ENCODE measurements at regions not wholly inside any gene's neighbourhood (a gene's known extent, or its start where the extent isn't known, plus 50 kb on each side); places are given as distances from the start of the nearest gene placed in this dataset.

DNA sequence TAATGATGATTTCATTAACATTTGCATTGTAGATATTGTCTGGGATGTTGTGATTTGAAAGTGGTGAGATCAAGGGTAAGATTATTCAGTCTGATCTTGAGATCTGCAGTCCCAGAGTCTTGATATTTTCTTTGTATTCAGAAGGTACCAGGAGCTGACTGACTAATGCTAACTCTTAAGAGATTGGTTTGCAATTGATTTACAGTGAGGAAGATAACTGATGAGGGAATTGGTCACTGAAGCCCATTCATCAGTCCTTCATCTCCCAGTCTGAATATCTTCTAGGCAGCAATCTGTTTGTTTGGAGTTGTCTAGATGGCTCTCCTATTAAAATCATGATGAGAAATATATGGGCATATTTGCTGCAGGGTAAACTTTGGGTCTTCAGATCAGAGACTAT is 473.7 kb downstream of the ARL4A start:
- POLR2A ChIA-PET, result no interaction called here
- DNase-seq (ENCODE audit: low read depth, low spot score) (no peak), FAIRE-seq (no peak)
- BruUV-seq (replicated peaks), result no TSS peak
- Histone ChIP-seq H3K4me2 (ENCODE audit: insufficient read depth, low read length) (no peak overlapping the region), H2AFZ (ENCODE audit: low read depth, low read length) (no peak overlapping the region), H4K20me1 (replicated peaks; ENCODE audit: control insufficient read depth, extremely low read depth, insufficient read depth, low read length) (no peaks in the 10 kb centered on the region), H3K79me2 (ENCODE audit: control insufficient read depth, insufficient read depth, low read length) (no peaks in the 10 kb centered on the region), H3K27ac (ENCODE audit: insufficient read depth, low read depth, low read length) (no peak overlapping the region), H3K9me1 (replicated peaks; ENCODE audit: control insufficient read depth, extremely low read depth, insufficient read depth, low read length) (no peaks in the 10 kb centered on the region), H3K36me3 (ENCODE audit: control insufficient read depth in 2 of 2, extremely low read depth in 1 of 2, insufficient read depth in 2 of 2, low read length in 2 of 2) (no peaks in the 10 kb centered on the region), H3K9ac (replicated peaks; ENCODE audit: extremely low read depth, insufficient read depth, low read length) (no peak overlapping the region), H3K4me1 (ENCODE audit: control insufficient read depth, extremely low read depth, insufficient read depth, low read length) (peaks cover 3% of the 10 kb centered on the region), H3K9me3 (replicated peaks; ENCODE audit: control insufficient read depth, insufficient read depth, low read length) (no peaks in the 10 kb centered on the region), H3K4me3 (replicated peaks in 1 of 3; ENCODE audit: insufficient read depth in 1 of 3, low read depth in 1 of 3, low read length in 3 of 3) (no peak overlapping the region), H3K27me3 (ENCODE audit: control insufficient read depth in 2 of 2, insufficient read depth in 2 of 2, low read length in 2 of 2) (no peaks in the 10 kb centered on the region)
- CTCF ChIA-PET, result interaction anchor here (1.5 kb wide), 1 partner anchor 13 kb away, joined by 6 read pairs; no protein-coding TSS in a partner anchor
- dilution Hi-C loops (cut with MboI; ENCODE audit: extremely low pct_ligation_motif_present, low sequenced_read_pairs), result no loop called here
- TF ChIP-seq MYC (IDR thresholded peaks at IDR 0.05; ENCODE audit: low read depth, low read length), result no peak
- TF ChIP-seq EZH2 (IDR thresholded peaks at IDR 0.05; ENCODE audit: borderline replicate concordance, low read depth, low read length, severe bottlenecking), result no peak
- no peak for TF ChIP-seq GATA2 (IDR thresholded peaks at IDR 0.05; ENCODE audit: insufficient read depth, insufficient read length, low read depth, low read length)
- no peak for TF ChIP-seq CTCF (IDR thresholded peaks at IDR 0.05; ENCODE audit: extremely low read depth in 1 of 2, insufficient read depth in 1 of 2, low read depth in 1 of 2, low read length in 2 of 2)
- TF ChIP-seq JUN (IDR thresholded peaks at IDR 0.05; ENCODE audit: borderline replicate concordance, insufficient read depth, insufficient read length, low read depth), result no peak
- TF ChIP-seq POLR2A (IDR thresholded peaks at IDR 0.05; ENCODE audit: low read depth, low read length), result no peak
- TF ChIP-seq FOS (IDR thresholded peaks at IDR 0.05; ENCODE audit: borderline replicate concordance, insufficient read depth, low read length), result no peak
- no peak for TF ChIP-seq POLR2AphosphoS5 (IDR thresholded peaks at IDR 0.05; ENCODE audit: insufficient read depth, low read depth, low read length)
- intact Hi-C loops (cut with micrococcal nuclease), result no loop called here

All from endothelial cell of umbilical vein (primary cell).